ENCODE measurements at regions not wholly inside any gene's neighbourhood (a gene's known extent, or its start where the extent isn't known, plus 50 kb on each side); places are given as distances from the start of the nearest gene placed in this dataset.
A peak's percentile ranks its signal among the peaks of the same experiment; 100 is the strongest.

- H3K27ac ChIP-seq, result no peak overlapping the region
- TF ChIP-seq CTCF (IDR thresholded peaks at IDR 0.05), result no peak
Observed at GRCh38 chr6:163842467-163842866, 427.9 kb downstream of the QKI start.

DNA sequence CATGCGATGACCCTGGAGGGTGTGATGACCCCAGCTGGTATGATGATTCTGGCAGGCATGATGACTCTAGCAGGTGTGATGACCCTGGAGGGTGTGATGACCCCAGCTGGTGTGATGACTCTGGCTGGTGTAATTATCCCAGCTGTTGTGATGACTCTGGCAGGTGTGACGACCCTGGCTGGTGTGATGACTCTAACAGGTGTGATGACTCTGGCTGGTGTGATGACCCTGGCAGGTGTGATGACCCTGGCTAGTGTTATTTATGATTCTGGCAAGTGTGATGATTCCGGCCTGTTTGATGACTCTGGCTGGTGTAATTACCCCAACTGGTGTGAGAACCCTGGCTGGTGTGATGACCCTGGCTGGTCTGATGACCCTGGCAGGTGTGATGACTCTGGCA, 427.2 kb downstream of the QKI start:
- TF ChIP-seq CTCF (IDR thresholded peaks at IDR 0.05), result no peak
- no peak for DNase-seq (ENCODE audit: low spot score)
- Histone ChIP-seq H3K27ac (no peak overlapping the region), H3K4me3 (no peak overlapping the region)

More at GRCh38 chr6:163842467-163842866, 427.9 kb downstream of the QKI start:
- H3K4me3 ChIP-seq, result no peak overlapping the region
- DNase-seq (ENCODE audit: low spot score), result no peak

DNA sequence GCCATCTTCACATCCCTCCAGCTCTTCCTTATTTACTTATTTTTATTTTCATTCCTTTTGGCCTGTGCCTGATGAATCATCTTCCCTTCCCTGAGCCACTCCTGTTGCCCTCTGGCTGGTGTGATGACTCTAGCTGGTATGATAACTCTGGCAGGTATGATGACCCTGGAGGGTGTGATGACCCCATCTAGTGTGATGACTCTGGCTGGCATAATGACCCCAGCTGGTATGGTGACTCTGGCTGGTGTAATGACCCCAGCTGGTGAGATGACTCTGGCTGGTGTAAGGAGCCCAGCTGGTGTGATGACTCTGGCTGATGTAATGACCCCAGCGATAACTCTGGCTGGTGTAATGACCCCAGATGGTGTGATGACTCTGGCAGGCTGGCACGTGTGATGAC, 426.8 kb downstream of the QKI start:
- no peak for TF ChIP-seq CTCF (IDR thresholded peaks at IDR 0.05)

DNA sequence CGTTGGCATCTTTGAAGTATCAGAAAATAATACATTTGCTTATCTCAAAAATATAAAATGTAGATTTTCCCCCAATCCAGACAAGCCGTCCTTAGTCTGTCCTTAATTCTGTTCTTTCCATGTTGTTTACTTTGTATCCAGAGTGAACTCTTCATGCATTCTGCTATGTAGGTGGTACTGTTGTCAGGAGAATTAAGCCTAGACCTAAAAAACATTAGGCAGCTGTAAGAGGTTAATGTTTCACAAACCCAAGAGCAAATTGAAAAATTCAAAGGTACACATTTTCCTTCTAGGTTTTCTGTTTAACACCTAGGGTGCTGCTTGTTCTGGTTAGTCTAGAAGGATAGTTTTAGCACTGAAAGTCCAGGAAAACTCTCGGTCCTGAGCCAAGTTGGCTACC, 426.4 kb downstream of the QKI start:
- Histone ChIP-seq H3K4me3 (no peak overlapping the region), H3K27ac (no peak overlapping the region)
- no peak for TF ChIP-seq CTCF (IDR thresholded peaks at IDR 0.05)
- DNase-seq (ENCODE audit: low spot score), result no peak

More for the DNA sequence above, 426.8 kb downstream of the QKI start:
- Histone ChIP-seq H3K27ac (no peak overlapping the region), H3K4me3 (no peak overlapping the region)
- DNase-seq (ENCODE audit: low spot score), result no peak

- TF ChIP-seq CTCF (IDR thresholded peaks at IDR 0.05), result no peak
- no peak for DNase-seq (ENCODE audit: low spot score)
- Histone ChIP-seq H3K27ac (no peak overlapping the region), H3K4me3 (no peak overlapping the region)
Observed at GRCh38 chr6:163839296-163839695, 424.8 kb downstream of the QKI start.

GRCh38 chr6:163837691-163838431, 423.3 kb downstream of the QKI start:
- Histone ChIP-seq H3K4me3 (peak overlapping the region; percentile 42), H3K27ac (no peak overlapping the region)
- no peak for TF ChIP-seq CTCF (IDR thresholded peaks at IDR 0.05)
- DNase-seq (ENCODE audit: low spot score), result no peak
